ENCODE measurements at regions not wholly inside any gene's neighbourhood (a gene's known extent, or its start where the extent isn't known, plus 50 kb on each side); places are given as distances from the start of the nearest gene placed in this dataset.
"Not testable (repeated sequence)": the region's sequence is repeated elsewhere in the genome, so short reads cannot be mapped to it uniquely, and the experiment has no call there.

DNA sequence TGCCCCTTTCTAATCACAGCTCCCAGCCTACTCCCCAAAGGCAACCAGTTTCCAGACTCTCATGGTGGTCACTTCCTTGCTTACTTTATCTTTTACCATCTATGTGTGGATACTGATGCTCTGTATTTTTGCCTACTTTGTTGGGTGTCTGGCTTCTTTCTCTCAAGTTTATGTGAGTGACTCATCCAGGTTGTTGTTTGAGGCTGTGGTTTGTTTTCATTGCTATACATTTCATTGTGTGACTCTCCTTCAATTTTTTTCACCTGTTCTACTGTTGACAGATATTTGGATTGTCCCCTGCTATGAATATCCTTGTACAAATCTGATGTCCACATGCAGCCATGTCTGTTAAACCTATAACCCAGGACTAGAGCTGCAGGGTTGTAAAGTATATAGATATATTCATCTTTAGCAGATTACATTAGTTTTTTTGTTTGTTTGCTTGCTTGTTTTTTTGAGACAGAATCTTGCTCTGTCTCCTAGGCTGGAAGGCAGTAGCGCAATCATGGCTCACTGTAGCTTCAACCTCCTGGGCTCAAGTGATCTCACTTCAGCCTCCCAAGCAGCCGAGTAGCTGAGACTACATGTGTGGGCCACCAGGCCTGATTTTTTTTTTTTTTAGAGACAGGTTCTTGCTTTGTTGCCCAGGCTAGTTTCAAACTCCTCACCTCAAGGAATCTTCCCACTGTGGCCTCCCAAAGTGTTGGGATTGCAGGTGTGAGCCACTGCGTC, 72.9 kb upstream of the EEF1E1 start:
- DNase-seq = no peak

DNA sequence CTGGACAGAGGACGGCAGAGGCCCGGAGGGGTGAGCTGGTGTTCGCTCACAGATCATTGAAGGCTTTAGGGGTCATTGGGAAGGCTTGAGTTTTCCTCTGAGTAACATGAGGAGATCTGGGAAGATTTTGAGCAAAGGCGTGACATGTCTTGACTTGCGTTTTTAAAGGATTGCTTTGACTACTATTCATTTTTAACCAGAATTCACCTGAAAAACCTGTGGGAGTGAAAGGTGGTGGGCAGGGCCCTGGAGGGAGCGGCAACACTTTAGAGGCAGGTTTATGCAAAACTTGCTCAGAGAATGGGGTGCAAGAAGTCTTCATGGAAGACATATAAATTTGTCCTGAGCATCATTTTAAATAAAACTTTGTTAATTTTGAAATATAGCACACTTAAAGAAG, 72.2 kb upstream of the EEF1E1 start:
- no peak for DNase-seq

DNA sequence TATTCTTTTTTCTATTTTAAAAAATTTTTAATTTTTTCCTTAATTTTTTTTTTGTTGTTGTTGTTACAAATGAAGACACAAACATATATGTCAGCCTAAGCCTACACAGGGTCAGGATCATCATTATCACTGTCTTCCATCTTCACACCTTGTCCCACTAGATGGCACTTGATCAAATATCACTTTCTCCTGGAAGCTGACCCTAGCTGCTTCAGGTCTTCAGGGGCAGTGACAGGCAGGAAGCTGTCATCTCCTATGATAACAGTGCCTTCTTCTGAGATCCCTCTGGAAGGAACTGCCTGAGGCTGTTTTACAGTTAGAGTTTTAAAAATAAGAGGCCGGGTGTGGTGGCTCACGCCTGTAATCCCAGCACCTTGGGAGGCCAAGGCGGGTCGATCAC, 70.2 kb upstream of the EEF1E1 start:
- no peak for DNase-seq

DNA sequence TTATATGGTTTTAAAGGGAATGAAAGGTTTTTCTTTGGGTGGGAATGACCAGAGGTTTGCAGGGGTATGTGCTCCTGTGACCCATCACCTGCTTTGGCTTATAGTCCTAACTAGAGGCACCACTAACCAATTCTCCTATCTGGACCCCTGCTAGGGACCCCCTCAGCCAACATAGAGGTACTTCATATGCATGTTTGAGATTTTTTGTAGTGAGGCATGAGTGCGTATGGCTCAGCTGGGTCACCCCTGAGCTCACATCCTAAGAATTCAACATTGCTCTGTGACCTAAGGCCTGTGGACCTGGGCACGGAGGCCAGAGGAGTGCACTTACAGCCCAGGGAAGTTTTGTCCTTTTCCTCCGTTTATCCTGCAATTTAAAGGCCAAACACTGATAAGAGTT, 68.4 kb upstream of the EEF1E1 start:
- DNase-seq = no peak

DNA sequence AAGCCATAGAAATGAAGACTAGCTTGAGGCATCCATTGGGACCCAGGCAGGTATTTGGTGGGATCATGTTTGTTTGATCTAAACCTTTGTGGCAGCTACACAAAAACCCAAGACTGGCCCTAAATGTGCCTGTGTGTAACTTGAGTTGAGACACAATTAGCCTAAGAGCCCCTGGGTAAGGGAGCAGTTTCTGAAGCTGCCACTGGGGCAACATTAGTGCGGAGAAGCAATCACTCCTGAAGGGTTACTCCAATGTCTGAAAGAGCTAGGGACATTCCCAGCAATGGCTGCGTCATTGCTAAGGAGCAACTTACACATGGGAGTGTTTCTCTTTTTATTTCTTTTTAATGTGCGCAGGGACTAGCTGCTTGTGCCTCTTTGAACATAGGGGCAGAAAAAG, 67.9 kb upstream of the EEF1E1 start:
- DNase-seq = no peak

DNA sequence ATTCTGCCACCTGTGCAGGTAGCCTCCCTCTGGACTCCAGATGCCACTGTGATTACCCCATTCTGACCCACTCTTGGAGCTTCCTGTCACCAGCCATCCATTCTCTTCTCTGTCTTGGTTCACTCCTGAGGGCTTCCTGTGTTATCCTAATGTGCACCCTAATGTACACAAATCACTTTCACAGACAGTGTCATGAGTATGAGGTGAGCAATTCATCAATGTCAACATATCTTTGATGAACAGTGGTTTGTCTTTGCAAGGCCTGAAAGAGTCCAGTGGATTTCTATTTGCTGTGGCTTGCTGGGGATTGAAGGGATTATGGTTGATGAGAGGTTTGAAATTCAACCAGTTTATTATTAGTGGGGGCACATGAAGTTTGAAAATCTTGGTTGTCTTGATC, 63.8 kb upstream of the EEF1E1 start:
- DNase-seq = no peak

DNA sequence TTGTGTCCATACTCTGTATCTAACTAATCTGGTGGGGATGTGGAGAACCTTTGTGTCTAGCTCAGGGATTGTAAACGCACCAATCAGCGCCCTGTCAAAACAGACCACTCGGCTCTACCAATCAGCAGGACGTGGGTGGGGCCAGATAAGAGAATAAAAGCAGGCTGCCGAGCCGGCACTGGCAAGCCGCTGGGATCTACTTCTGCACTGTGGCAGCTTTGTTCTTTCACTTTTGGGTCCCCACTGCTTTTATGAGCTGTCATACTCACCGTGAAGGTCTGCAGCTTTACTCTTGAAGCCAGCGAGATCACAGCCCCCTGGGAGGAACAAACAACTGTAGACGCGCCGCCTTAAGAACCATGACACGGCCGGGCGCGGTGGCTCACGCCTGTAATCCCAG, 62.7 kb upstream of the EEF1E1 start:
- not testable (repeated sequence) for DNase-seq

DNA sequence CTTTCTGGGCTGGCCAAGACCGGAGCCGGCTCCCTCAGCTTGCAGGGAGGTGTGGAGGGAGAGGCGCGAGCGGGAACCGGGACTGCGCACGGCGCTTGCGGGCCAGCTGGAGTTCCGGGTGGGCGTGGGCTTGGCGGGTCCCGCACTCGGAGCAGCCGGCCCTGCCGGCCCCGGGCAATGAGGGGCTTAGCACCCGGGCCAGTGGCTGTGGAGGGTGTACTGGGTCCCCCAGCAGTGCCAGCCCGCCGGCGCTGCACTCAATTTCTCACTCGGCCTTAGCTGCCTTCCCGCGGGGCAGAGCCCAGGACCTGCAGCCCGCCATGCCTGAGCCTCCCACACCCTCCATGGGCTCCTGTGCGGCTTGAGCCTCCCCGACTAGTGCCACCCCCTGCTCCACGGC, 61.9 kb upstream of the EEF1E1 start:
- DNase-seq = not testable (repeated sequence)

DNA sequence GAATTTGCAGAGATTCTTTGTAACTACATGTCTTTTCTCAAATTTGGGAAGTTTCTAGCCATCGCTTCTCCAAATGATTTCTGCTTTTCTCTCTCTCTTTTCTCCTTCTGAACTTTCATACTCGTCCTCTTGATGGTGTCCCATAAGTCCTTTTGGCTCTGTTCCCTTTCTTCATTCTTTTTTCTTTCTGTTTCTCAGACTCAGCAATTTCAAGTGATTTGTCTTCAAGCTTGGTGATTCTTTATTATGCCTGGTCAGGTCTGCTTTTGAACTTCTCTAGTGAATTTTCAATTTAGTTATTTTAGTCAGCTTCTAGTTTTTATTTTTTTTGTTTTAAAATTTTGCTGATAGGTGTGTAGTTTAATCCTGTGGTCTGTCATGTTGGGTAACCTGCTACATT, 57.6 kb upstream of the EEF1E1 start:
- DNase-seq = no peak

DNA sequence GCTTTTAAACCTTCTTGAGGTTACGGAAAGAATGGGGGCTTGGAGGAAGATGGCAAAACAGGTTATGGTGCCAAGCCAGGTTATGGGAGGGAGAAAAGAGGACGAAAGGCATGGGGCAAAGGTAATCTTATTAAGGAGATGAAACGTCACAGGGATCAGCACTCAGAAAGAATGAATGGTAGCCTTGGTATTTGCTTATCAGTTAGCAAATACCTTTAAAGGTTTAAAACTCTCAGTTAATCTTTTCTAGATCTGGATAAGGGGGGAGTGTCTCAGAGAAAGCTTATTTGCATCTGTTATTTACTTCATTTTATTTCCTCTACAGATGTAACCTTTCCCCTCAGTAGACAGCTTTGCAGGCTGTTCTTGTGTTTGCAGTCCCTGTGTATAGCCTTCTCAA, 55.5 kb upstream of the EEF1E1 start:
- no peak for DNase-seq

DNA sequence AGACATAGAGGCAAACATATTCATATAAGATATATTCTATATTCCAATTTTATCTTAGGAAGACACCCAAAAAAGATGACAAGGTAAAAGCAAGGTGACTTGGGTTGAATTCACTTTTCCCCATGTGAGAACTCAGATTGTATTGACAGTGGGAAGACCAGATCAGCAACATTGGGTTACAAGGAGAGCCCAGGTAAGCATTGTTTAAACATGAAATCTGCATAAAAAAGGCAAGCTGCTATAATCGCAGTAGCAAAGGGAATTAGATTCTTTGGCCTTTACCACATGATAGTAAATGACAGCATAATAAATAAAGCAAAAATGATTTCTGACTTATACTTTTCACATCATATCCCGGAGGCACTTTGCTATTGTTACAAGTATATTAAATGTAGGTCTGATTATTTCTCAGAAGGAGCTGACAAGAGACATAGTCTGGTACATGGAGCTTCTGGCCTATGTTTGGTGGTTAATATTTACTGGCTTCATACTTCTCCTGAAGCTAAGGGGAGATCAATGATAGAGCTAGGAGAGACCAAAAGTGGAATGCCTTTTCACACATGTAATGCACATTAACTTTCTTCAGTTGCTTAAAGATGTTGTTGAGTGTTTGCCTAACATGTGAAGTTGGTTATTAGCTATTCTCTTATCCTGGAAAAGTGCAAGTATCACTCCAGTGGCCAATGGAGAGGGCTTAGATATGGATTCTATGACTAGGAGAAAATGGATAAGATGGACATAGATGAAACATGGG, 53.1 kb upstream of the EEF1E1 start:
- DNase-seq = no peak
